GDM1 (cell line): ENCODE measurements at regions not wholly inside any gene's neighbourhood (a gene's known extent, or its start where the extent isn't known, plus 50 kb on each side); places are given as distances from the start of the nearest gene placed in this dataset.

Source experiments
- DNase-seq: peaks from one replicate; lab custom pipeline; 2025; lab: John Stamatoyannopoulos, UW

- DNase-seq = no peak
These were observed 1267.9 kb downstream of the BRD1 start for GRCh38 chr22:48559647-48560388.

GRCh38 chr22:48558606-48559402 is 1268.9 kb downstream of the BRD1 start:
- DNase-seq = no peak

- no peak for DNase-seq
These were observed 1269.7 kb downstream of the BRD1 start for GRCh38 chr22:48558016-48558415.

GRCh38 chr22:48557473-48557872 is 1270.2 kb downstream of the BRD1 start:
- DNase-seq = no peak

- DNase-seq = no peak
These were observed 1270.9 kb downstream of the BRD1 start for GRCh38 chr22:48556751-48557150.

- DNase-seq = no peak
These were observed 1271.5 kb downstream of the BRD1 start for GRCh38 chr22:48556222-48556621.

- DNase-seq = no peak
These were observed 1272.1 kb downstream of the BRD1 start for GRCh38 chr22:48555606-48556005.

GRCh38 chr22:48554893-48555572 is 1272.6 kb downstream of the BRD1 start:
- no peak for DNase-seq

- DNase-seq = no peak
These were observed 1273.9 kb downstream of the BRD1 start for GRCh38 chr22:48553694-48554308.

GRCh38 chr22:48553119-48553518 is 1274.6 kb downstream of the BRD1 start:
- DNase-seq = no peak

GRCh38 chr22:48551716-48552268 is 1275.9 kb downstream of the BRD1 start:
- DNase-seq = no peak

- DNase-seq = no peak
These were observed 1276.6 kb downstream of the BRD1 start for GRCh38 chr22:48551061-48551460.

- DNase-seq = no peak
These were observed 1279.3 kb downstream of the BRD1 start for GRCh38 chr22:48548391-48548790.

- no peak for DNase-seq
These were observed 1279.7 kb downstream of the BRD1 start for GRCh38 chr22:48547971-48548370.

- DNase-seq = no peak
These were observed 1280.8 kb downstream of the BRD1 start for GRCh38 chr22:48546653-48547424.

- DNase-seq = no peak
These were observed 1281.7 kb downstream of the BRD1 start for GRCh38 chr22:48545987-48546386.

GRCh38 chr22:48541401-48542098 is 1286.1 kb downstream of the BRD1 start:
- no peak for DNase-seq

- no peak for DNase-seq
These were observed 1288.4 kb downstream of the BRD1 start for GRCh38 chr22:48539261-48539660.

GRCh38 chr22:48538291-48538820 is 1289.3 kb downstream of the BRD1 start:
- no peak for DNase-seq

GRCh38 chr22:48537343-48537680 is 1290.4 kb downstream of the BRD1 start:
- DNase-seq = no peak
